ENCODE measurements at regions not wholly inside any gene's neighbourhood (a gene's known extent, or its start where the extent isn't known, plus 50 kb on each side); places are given as distances from the start of the nearest gene placed in this dataset.

GRCh38 chr5:34509392-34509791, 146.7 kb upstream of the RAI14 start:
- no peak for DNase-seq

- no peak for DNase-seq
Observed at GRCh38 chr5:34510002-34510401, 146.1 kb upstream of the RAI14 start.

- no peak for DNase-seq
Observed at GRCh38 chr5:34511063-34511462, 145.1 kb upstream of the RAI14 start.

GRCh38 chr5:34511481-34511880, 144.6 kb upstream of the RAI14 start:
- DNase-seq: no peak

- no peak for DNase-seq
Observed at GRCh38 chr5:34511915-34512314, 144.2 kb upstream of the RAI14 start.

- no peak for DNase-seq
Observed at GRCh38 chr5:34516166-34516565, 140.0 kb upstream of the RAI14 start.

- no peak for DNase-seq
Observed at GRCh38 chr5:34516686-34517085, 139.4 kb upstream of the RAI14 start.

GRCh38 chr5:34517249-34517648, 138.9 kb upstream of the RAI14 start:
- no peak for DNase-seq

GRCh38 chr5:34519489-34520220, 136.5 kb upstream of the RAI14 start:
- DNase-seq: no peak

- DNase-seq: no peak
Observed at GRCh38 chr5:34521628-34522290, 134.4 kb upstream of the RAI14 start.

- DNase-seq: peak; percentile 72
Observed at GRCh38 chr5:34522599-34523386, 133.3 kb upstream of the RAI14 start.

GRCh38 chr5:34523387-34523726, 132.8 kb upstream of the RAI14 start:
- no peak for DNase-seq

GRCh38 chr5:34524123-34524522, 132.0 kb upstream of the RAI14 start:
- DNase-seq: no peak

- no peak for DNase-seq
Observed at GRCh38 chr5:34525761-34526160, 130.4 kb upstream of the RAI14 start.

GRCh38 chr5:34526682-34527305, 129.3 kb upstream of the RAI14 start:
- no peak for DNase-seq

GRCh38 chr5:34529581-34530331, 126.4 kb upstream of the RAI14 start:
- DNase-seq: no peak

- DNase-seq: no peak
Observed at GRCh38 chr5:34530637-34531036, 125.5 kb upstream of the RAI14 start.

GRCh38 chr5:34531751-34532360, 124.3 kb upstream of the RAI14 start:
- no peak for DNase-seq

GRCh38 chr5:34533582-34534522, 122.3 kb upstream of the RAI14 start:
- peak; percentile 35 for DNase-seq

- DNase-seq: peak; percentile 74
Observed at GRCh38 chr5:34534523-34535103, 121.5 kb upstream of the RAI14 start.

All from skin of body (tissue), 1 donor.